ENCODE measurements at regions not wholly inside any gene's neighbourhood (a gene's known extent, or its start where the extent isn't known, plus 50 kb on each side); places are given as distances from the start of the nearest gene placed in this dataset.
A peak's percentile ranks its signal among the peaks of the same experiment; 100 is the strongest.

- no peak for DNase-seq (ENCODE audit: low read depth)
Measured at GRCh38 chr20:40589581-40589980, 99.5 kb downstream of the MAFB start.

DNA sequence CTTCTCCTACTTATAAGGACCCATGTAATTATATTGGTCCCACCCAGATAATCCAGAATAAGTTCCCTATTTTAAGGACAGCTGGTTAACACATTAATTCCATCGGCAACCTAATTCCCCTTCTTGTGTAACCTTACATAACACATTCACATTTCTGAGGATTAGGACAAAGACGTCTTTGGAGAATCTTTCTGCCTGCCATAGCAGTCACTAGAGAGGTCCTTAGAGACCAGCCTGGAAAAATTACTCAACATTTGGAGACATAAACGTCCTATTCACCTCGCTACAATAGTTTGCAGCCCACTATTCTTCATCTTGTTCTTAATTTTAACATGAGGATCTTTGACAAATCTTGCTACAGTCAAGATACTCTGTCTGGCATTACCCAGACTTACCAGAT lies 100.1 kb downstream of the MAFB start:
- no peak for DNase-seq (ENCODE audit: low read depth)

GRCh38 chr20:40587038-40587437 lies 102.0 kb downstream of the MAFB start:
- DNase-seq (ENCODE audit: low read depth), result no peak

DNA sequence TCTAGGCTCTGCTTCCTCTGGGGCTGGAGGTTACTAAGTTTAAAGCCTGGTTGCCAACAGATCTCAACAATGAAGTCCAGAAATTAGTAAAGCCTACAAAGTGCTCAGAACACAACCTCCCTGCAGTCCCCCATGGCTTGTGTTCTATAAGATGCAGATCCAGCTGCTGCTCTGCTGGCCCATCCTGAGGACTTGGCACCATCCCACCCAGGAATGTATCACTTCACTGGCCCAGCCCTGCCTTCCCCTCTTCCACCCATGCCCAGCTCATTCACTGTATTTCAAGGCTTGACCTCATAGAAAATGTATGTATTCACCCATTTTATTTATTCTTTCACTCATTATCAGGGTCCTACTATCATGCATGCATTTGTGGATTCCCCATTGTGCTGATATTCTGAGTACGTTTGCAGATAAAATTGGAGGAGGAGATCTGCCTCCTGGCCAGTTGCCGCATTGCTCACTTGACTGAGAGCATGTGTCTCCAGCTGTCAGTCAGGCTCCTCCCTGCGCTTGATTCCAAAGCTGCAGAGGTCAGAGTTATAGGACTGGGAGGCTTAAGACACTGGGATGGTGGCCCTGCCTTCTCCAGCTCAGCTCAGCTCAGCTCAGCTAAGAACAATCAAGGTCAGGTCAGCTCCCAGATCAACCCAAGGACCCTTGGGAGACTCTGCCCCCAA lies 104.8 kb downstream of the MAFB start:
- DNase-seq (ENCODE audit: low read depth), result no peak

GRCh38 chr20:40583636-40584035 lies 105.4 kb downstream of the MAFB start:
- no peak for DNase-seq (ENCODE audit: low read depth)

DNA sequence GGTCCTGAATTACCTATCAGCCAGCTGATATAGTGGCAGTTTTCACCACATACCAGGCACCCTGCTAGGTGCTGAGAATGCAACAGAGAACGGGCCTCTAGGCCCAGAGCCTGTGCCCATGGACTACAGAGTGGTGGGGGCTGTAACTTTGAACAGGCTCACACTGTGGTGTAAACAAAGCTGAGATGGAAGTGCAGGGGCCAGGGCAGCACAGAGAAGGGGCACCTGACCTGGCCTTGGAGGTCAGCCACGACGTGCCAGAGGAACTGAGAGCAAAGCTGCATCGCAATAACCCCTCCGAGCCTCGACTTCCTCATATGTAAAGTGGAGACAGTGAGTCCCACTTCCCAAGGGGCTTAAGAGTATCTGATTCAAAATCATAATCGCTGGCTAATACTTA lies 105.8 kb downstream of the MAFB start:
- DNase-seq (ENCODE audit: low read depth), result no peak

- no peak for DNase-seq (ENCODE audit: low read depth)
Measured at GRCh38 chr20:40582531-40582930, 106.5 kb downstream of the MAFB start.

- DNase-seq (ENCODE audit: low read depth), result no peak
Measured at GRCh38 chr20:40579701-40580100, 109.3 kb downstream of the MAFB start.

DNA sequence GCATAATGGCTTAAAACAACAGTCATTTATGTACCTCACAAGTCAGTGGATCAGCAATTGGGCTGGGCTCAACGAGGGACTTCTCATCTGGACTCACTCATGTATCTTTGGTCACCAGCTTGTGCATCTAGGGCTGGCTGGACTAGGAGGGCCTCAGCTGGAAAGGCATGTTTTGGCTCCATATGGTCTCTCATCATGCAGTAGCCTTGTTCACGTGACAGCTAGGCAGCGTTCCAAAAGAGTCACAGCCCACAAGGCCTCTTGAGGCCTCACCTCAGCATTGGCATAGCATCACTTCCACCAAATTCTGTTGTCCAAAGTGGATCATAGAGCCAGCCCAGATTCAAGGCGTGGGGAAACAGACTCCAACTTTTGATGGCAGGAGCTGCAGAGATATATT lies 110.1 kb downstream of the MAFB start:
- DNase-seq (ENCODE audit: low read depth), result no peak

- no peak for DNase-seq (ENCODE audit: low read depth)
Measured at GRCh38 chr20:40575851-40576250, 113.2 kb downstream of the MAFB start.

DNA sequence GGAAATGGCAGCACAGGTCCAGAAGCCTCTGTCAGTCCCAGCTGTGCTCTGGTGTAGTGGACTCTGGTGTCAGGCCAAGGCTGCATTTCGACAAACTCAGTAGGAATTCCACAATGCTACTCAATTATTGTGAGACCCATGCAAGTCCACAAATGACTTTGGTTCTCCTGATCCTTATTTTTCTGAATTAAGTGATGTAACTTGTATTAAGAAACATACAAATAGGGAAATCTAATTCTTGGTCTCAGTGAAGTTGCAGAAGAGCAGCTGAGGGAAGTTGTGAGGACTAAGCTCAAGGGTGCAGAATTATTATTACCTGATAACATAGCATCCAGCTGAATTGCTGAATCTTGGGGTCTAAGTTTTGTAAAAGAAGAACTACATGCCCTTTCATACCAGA lies 116.8 kb downstream of the MAFB start:
- no peak for DNase-seq (ENCODE audit: low read depth)

DNA sequence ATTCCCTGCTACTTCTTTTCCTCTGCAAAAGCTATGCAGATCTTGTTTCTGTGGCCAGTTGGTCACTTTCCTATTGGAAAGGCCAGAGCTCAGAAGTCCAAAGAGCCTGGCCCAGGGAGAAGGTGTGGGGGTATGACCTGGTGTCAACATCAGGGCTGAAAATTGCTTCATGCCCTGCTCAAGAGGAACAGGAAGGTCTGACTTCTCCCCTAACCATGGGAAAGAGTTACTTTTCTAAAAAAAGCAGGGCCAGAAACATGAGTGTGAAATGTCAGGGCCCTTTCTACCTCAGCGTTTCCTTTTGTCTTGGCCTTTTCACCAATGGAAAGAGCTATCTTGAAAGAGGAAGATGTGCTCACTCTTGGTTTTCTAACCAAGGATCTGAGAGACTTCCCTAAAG lies 117.4 kb downstream of the MAFB start:
- no peak for DNase-seq (ENCODE audit: low read depth)

- DNase-seq (ENCODE audit: low read depth), result no peak
Measured at GRCh38 chr20:40568200-40568599, 120.8 kb downstream of the MAFB start.

DNA sequence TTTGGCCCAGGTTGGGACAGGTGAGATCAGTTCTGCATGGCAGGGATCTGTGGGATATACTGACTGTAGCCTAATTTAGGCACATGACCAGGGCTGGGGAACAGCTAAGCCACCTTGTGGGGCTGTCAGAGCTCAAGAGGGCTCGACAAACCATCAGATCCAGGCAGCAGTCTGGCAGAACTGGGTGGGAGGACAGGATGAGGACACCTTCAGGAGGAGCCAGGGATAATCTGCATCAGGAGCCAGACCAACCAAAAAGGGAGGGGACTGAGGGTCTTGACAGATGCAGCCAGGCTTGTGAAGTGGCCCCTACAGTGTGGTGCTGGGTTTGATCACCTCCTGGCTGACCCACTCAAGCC lies 123.4 kb downstream of the MAFB start:
- DNase-seq (ENCODE audit: low read depth), result no peak

GRCh38 chr20:40565001-40565681 lies 123.9 kb downstream of the MAFB start:
- peak; percentile 57 for DNase-seq (ENCODE audit: low read depth)

- DNase-seq (ENCODE audit: low read depth), result no peak
Measured at GRCh38 chr20:40563296-40563950, 125.6 kb downstream of the MAFB start.

DNA sequence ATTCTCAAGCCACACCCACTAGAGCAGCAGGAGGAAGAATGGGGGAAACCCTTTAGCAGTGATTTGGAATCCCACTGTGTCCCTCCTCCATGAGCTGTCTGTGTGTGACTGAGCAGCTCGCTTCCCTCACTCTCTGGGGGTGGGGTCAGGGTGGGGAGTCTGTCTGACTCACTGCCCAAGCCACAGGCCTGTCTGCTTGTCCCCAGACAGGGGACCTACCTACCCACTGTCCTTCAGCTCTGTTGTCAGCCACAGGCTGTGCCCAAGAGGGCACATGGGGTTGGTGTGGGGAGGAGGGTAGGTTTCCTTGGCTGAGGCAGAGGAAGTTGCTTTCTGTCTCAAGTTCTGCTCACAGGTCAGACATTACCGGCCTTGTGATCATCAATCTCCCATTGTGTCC lies 127.0 kb downstream of the MAFB start:
- DNase-seq (ENCODE audit: low read depth), result no peak

DNA sequence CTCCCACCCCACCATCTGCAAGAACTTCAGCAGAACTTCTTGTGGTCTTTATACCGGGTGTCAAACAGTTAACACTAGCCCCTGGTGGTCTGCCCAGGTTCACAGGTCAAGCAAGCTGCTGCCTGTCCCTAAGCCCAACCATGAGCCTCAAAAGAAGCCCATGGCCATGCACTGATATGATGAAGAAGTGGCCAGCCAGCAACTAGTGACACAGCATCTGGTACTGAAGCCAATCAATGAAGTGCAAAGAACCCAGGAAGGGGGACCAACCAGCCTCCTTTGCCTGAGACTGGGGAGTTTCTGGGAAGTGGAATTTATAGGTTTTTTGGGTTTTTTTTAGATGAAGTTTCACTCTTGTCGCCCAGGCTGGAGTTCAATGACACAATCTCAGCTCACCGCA lies 127.8 kb downstream of the MAFB start:
- DNase-seq (ENCODE audit: low read depth), result no peak

- DNase-seq (ENCODE audit: low read depth), result no peak
Measured at GRCh38 chr20:40558212-40558611, 130.8 kb downstream of the MAFB start.

DNA sequence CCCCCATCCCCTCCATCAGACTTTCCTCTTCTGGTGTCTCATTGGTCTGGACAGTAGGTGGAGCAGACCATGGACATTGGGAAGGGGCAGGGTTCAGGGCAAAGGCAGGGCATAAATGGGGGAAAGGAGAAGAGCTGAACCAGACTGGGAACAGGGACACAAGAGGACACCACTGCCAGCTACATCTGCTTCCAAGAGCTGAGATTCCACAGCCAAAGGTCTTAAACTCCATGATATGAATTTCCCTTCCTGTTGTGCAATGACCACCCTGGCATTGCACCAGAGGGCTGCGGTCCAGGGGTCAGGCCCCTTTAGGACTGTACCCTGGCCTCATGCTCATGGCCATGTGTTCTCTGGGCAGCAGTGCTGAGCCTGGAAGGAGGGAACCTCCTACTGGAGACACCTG lies 137.9 kb downstream of the MAFB start:
- DNase-seq (ENCODE audit: low read depth), result no peak

- DNase-seq (ENCODE audit: low read depth), result no peak
Measured at GRCh38 chr20:40547483-40548091, 141.4 kb downstream of the MAFB start.

DNA sequence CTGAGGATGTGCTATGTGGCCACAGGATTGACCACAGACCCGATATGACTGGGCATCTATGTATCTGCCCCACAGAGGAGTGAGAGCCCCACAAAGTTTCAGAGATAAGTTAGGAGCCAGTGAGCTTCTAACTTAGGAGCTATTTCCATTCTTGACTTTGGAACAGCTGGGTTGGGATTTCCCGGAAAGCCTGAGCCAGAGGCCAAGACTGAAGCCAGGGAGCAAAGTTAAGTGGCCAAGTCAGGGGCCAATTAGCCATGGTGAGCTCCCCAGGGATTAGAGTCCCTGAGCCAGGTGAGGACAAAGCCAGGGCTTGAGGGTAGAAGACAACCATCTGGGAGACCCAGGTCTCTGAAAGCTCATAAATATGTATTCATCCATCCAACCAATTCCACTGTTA lies 143.6 kb downstream of the MAFB start:
- no peak for DNase-seq (ENCODE audit: low read depth)

DNA sequence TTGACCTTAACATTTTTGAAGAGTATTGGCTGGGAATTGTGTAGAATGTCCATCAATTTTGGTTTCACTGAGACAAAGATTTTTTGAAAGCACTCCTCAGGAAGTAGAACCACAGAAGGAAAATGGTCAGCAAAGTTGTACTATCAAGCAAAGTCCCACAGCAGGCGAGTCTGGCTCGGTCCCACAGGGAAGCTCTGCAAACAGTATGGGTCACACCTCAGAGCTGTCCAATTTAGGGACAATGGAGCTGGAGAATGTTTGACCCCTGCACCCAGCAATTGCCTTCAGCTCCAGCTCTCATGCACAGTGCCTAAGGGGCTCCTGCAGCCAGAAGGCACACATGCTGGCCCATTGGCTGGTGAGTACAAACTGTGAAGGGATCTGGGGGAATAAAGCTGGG lies 147.0 kb downstream of the MAFB start:
- DNase-seq (ENCODE audit: low read depth), result no peak
